Adrenal gland (tissue), 5 donors: ENCODE measurements at regions not wholly inside any gene's neighbourhood (a gene's known extent, or its start where the extent isn't known, plus 50 kb on each side); places are given as distances from the start of the nearest gene placed in this dataset.

ENCODE experiments used
- CTCF ChIP-seq, 6 experiments: fragments of 450-650 bp in 4 of 6; fragments of 200-600 bp in 2 of 6; sonication (generic) in 1 of 6; IDR thresholded peaks; 1 replicate in 5 of 6; 2 replicates in 1 of 6; pipeline versions ENCODE4 v1.5.1 to v1.8.0; 2016 to 2021; ENCODE audit warnings: antibody characterized with exemption in 6 of 6, mild to moderate bottlenecking in 2 of 6, moderate library complexity in 1 of 6
- POLR2A ChIP-seq, 2 donors: fragments of 450-650 bp; IDR thresholded peaks; one replicate each; pipeline ENCODE4 v1.6.1; 2017; ENCODE audit warnings: antibody characterized with exemption in 2 of 2, mild to moderate bottlenecking in 2 of 2, moderate library complexity in 1 of 2
- donor health status: DM: no; HTN: no; CAD: no.

- TF ChIP-seq CTCF (IDR thresholded peaks at IDR 0.05) (no peak), POLR2A (IDR thresholded peaks at IDR 0.05) (no peak)
These were observed 161.3 kb upstream of the ZFHX3 start for GRCh38 chr16:73209190-73209589.
